ENCODE measurements at regions not wholly inside any gene's neighbourhood (a gene's known extent, or its start where the extent isn't known, plus 50 kb on each side); places are given as distances from the start of the nearest gene placed in this dataset.

- TF ChIP-seq ZNF592 (IDR thresholded peaks at IDR 0.05) (no peak), BACH1 (IDR thresholded peaks at IDR 0.05; ENCODE audit: borderline replicate concordance) (no peak), HDAC6 (IDR thresholded peaks at IDR 0.05; ENCODE audit: unreplicated experiment) (no peak), TARDBP (IDR thresholded peaks at IDR 0.05; ENCODE audit: borderline replicate concordance) (no peak), ASH2L (IDR thresholded peaks at IDR 0.05; ENCODE audit: borderline replicate concordance, low read depth) (no peak), SIN3A (IDR thresholded peaks at IDR 0.05; ENCODE audit: low read depth, low read length) (no peak), EZH2 (IDR thresholded peaks at IDR 0.05; ENCODE audit: borderline replicate concordance, control insufficient read depth, low read depth, low read length) (no peak)
These were observed 77.5 kb upstream of the ALX4 start (continued) for GRCh38 chr11:44387415-44387814.

- ChIA-PET SMC1A (ENCODE audit: uncharacterized antibody, unreplicated experiment) (no interaction called here), CTCF (interaction anchor here (1.3 kb wide), 1 partner anchor 278 kb away, joined by 3 read pairs; no protein-coding TSS in a partner anchor), POLR2A (no interaction called here), RAD21 (ENCODE audit: unreplicated experiment) (no interaction called here)
- intact Hi-C loops (cut with micrococcal nuclease; ENCODE audit: unreplicated experiment), result no loop called here
- peaks cover 6% of the 10 kb centered on the region for H3K9me3 ChIP-seq (replicated peaks; ENCODE audit: control insufficient read depth, insufficient read depth, low read length)
- ATAC-seq, result no peak
- H3K4me2 ChIP-seq (ENCODE audit: control insufficient read depth, insufficient read depth), result no peak overlapping the region
- BruUV-seq (replicated peaks), result no TSS peak
- no peak for DNase-seq (ENCODE audit: low read depth, low spot score)
- no peak overlapping the region for H3K9ac ChIP-seq (ENCODE audit: control insufficient read depth, insufficient read depth, low read length)
- 19% methylated on average over 3 of the region's 3 CpGs for WGBS (ENCODE audit: insufficient coverage, insufficient replicate concordance, low lambda C conversion rate, missing lambda C conversion rate)
- H3K36me3 ChIP-seq (ENCODE audit: control insufficient read depth in 2 of 2, insufficient read depth in 2 of 2, low read length in 1 of 2), result no peaks in the 10 kb centered on the region
- no peaks in the 10 kb centered on the region for H4K20me1 ChIP-seq (ENCODE audit: control insufficient read depth, insufficient read depth)
- no peak overlapping the region for H2AFZ ChIP-seq (ENCODE audit: control insufficient read depth, low read depth, low read length)
- peaks cover 0 to 4% of the 10 kb centered on the region in 2 experiments; a peak in 1 of 4 replicates for H3K27me3 ChIP-seq (replicated peaks in 1 of 2; ENCODE audit: control insufficient read depth in 2 of 2, insufficient read depth in 2 of 2, low read length in 1 of 2)
- H3K27ac ChIP-seq (ENCODE audit: control insufficient read depth, insufficient read depth), result no peak overlapping the region
- in situ Hi-C loops (cut with MboI), result no loop called here
- no peaks in the 10 kb centered on the region for H3K4me1 ChIP-seq (ENCODE audit: control insufficient read depth, insufficient read depth, low read length)
- FAIRE-seq, result no peak
- H3K4me3 ChIP-seq, result no peak overlapping the region
- no peaks in the 10 kb centered on the region for H3K79me2 ChIP-seq (ENCODE audit: control insufficient read depth, insufficient read depth, low read length)
- TF ChIP-seq ATF7 (IDR thresholded peaks at IDR 0.05; ENCODE audit: low read depth), result no peak
- TF ChIP-seq ZBTB33 (IDR thresholded peaks at IDR 0.05), result no peak
- TF ChIP-seq CBFB (IDR thresholded peaks at IDR 0.05; ENCODE audit: low read depth), result no peak
- TF ChIP-seq EED (IDR thresholded peaks at IDR 0.05; ENCODE audit: low read depth), result no peak
- no peak for TF ChIP-seq MYB (IDR thresholded peaks at IDR 0.05; ENCODE audit: borderline replicate concordance, low read depth, low read length)
- no peak for TF ChIP-seq RCOR1 (conservative IDR thresholded peaks at IDR 0.05; ENCODE audit: low read depth, low read length)
- TF ChIP-seq BMI1 (IDR thresholded peaks at IDR 0.05; ENCODE audit: borderline replicate concordance), result no peak
- TF ChIP-seq MTA3 (IDR thresholded peaks at IDR 0.05; ENCODE audit: borderline replicate concordance, low read length), result no peak
- no peak for TF ChIP-seq ZSCAN29 (IDR thresholded peaks at IDR 0.05)
- no peak for TF ChIP-seq CREM (IDR thresholded peaks at IDR 0.05; ENCODE audit: low read depth)
- no peak for TF ChIP-seq FOXM1 (IDR thresholded peaks at IDR 0.05; ENCODE audit: low read depth, low read length)
- TF ChIP-seq USF2 (IDR thresholded peaks at IDR 0.05; ENCODE audit: borderline replicate concordance, low read depth, low read length), result no peak
- TF ChIP-seq RB1 (IDR thresholded peaks at IDR 0.05; ENCODE audit: borderline replicate concordance), result no peak
These were observed 77.9 kb upstream of the ALX4 start for GRCh38 chr11:44387825-44388224.

All from GM12878 (cell line).